ENCODE measurements at regions not wholly inside any gene's neighbourhood (a gene's known extent, or its start where the extent isn't known, plus 50 kb on each side); places are given as distances from the start of the nearest gene placed in this dataset.
"Not testable (repeated sequence)": the region's sequence is repeated elsewhere in the genome, so short reads cannot be mapped to it uniquely, and the experiment has no call there.

GRCh38 chr2:95654897-95655296 lies 63.1 kb downstream of the TRIM43 start:
- H3K4me1 Mint-ChIP-seq (ENCODE audit: low read depth); CTCF ChIA-PET; H3K4me3 Mint-ChIP-seq; H3K36me3 Mint-ChIP-seq (ENCODE audit: low read depth); H3K27ac Mint-ChIP-seq; H3K9me3 Mint-ChIP-seq; DNase-seq; intact Hi-C loops (cut with micrococcal nuclease); H3K27me3 Mint-ChIP-seq (ENCODE audit: low read depth): not testable (repeated sequence)

DNA sequence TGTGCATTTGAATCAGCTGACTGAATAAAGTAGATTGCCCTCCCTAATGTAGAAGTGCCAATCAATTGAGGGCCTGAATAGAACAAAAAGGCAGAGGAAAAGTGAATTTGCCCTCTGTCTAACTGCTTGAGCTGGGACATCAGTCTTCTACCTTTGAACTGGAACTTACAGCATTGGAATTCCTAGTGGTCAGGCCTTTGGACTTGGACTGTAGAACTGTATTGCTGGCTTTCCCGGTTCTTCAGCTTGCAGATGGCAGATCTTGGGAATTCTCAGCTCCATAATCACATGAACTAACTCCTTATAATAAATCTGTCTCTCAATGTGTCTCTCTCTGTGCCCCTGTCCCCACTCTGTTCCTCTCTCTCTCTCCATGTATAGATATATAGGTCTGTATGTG lies 64.8 kb downstream of the TRIM43 start:
- H3K27me3 Mint-ChIP-seq (ENCODE audit: low read depth); H3K27ac Mint-ChIP-seq; H3K9me3 Mint-ChIP-seq; H3K4me1 Mint-ChIP-seq (ENCODE audit: low read depth); DNase-seq; H3K36me3 Mint-ChIP-seq (ENCODE audit: low read depth); CTCF ChIA-PET; H3K4me3 Mint-ChIP-seq; intact Hi-C loops (cut with micrococcal nuclease): not testable (repeated sequence)

GRCh38 chr2:95657937-95658336 lies 66.1 kb downstream of the TRIM43 start:
- H3K9me3 Mint-ChIP-seq = not testable (repeated sequence)

GRCh38 chr2:95660766-95661562 lies 69.2 kb downstream of the TRIM43 start:
- H3K9me3 Mint-ChIP-seq; H3K27ac Mint-ChIP-seq; intact Hi-C loops (cut with micrococcal nuclease); H3K27me3 Mint-ChIP-seq (ENCODE audit: low read depth); H3K36me3 Mint-ChIP-seq (ENCODE audit: low read depth); H3K4me3 Mint-ChIP-seq; CTCF ChIA-PET; DNase-seq; H3K4me1 Mint-ChIP-seq (ENCODE audit: low read depth): not testable (repeated sequence)

More at GRCh38 chr2:95657937-95658336, 66.1 kb downstream of the TRIM43 start:
- CTCF ChIA-PET; H3K4me1 Mint-ChIP-seq (ENCODE audit: low read depth); intact Hi-C loops (cut with micrococcal nuclease); H3K27me3 Mint-ChIP-seq (ENCODE audit: low read depth); DNase-seq; H3K27ac Mint-ChIP-seq; H3K4me3 Mint-ChIP-seq; H3K36me3 Mint-ChIP-seq (ENCODE audit: low read depth): not testable (repeated sequence)

DNA sequence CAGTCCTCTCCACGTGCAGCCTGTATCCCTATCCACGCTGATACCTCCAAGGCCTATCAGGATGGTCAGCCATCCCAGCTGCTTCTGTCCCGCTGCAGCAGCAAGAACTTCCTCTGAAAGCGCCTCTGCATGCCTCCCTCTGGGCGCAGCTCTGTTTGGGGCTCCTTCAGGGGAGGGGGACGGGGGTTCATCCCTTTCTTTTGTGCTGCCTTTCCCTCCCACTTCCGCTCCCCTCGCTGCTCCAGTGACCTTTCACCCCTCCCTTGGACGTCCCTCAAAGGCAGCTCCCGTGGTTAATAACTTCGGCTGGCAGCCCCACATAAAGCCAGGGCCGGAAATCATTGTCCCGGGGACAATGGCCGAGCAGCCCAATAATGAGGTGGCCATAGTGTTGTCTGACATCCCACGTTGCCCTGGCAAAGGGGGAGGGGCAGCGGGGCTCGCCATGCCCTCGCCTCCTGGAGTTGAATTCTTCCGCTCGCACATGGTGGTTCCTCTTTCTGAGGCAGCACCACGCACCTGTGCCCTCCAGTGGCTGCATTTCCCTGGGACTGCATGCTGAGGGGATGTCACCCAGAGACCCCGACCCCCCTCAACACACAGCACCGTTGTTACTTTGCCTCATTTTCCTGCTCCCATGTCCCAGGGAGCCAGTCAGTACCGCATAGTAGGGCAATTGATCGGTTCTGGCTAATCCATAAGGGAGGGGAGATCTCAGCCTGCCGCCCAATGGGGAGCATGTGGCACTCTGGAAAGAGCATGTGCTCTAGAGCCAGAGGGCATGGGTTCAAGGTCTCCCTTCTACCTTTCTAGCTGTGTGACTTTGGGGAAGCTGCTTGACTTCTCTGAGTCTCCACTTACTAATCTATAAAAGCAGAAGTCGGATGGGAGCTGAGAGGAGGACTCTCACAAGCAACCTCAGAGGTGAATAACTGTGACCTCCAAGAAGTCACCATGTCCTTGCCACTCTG lies 72.0 kb downstream of the TRIM43 start:
- not testable (repeated sequence) for H3K27me3 Mint-ChIP-seq (ENCODE audit: low read depth); H3K4me1 Mint-ChIP-seq (ENCODE audit: low read depth)

DNA sequence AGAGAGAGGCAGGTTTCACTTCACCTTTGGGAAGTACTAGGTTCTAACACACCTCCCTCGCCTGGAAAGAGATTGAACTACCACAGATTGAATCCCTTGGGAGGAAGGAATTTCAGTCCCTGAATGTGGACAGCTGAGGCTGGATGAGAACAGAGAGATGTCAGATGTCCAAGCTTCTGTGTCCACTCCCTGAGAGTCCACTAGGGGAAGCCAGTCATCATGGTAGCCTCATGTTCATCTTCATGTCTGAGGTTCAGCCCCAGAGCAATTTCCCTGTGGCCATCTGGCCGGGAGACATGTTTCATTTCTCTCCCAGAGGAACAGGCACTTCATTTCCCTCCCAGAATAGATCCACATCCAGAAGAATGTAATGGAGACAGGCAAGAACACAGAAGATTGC lies 74.8 kb downstream of the TRIM43 start:
- DNase-seq; H3K4me1 Mint-ChIP-seq (ENCODE audit: low read depth); H3K36me3 Mint-ChIP-seq (ENCODE audit: low read depth); intact Hi-C loops (cut with micrococcal nuclease); H3K27ac Mint-ChIP-seq; H3K4me3 Mint-ChIP-seq; H3K9me3 Mint-ChIP-seq; CTCF ChIA-PET; H3K27me3 Mint-ChIP-seq (ENCODE audit: low read depth): not testable (repeated sequence)

More for the DNA sequence above, 72.0 kb downstream of the TRIM43 start:
- H3K36me3 Mint-ChIP-seq (ENCODE audit: low read depth); CTCF ChIA-PET; H3K4me3 Mint-ChIP-seq; intact Hi-C loops (cut with micrococcal nuclease); DNase-seq; H3K27ac Mint-ChIP-seq; H3K9me3 Mint-ChIP-seq: not testable (repeated sequence)

- Mint-ChIP-seq H3K9me3 (no peaks in the 10 kb centered on the region), H3K27ac (no peak overlapping the region), H3K27me3 (ENCODE audit: low read depth) (peaks cover 3% of the 10 kb centered on the region), H3K36me3 (ENCODE audit: low read depth) (no peaks in the 10 kb centered on the region), H3K4me1 (ENCODE audit: low read depth) (peaks cover 9% of the 10 kb centered on the region), H3K4me3 (no peak overlapping the region)
- CTCF ChIA-PET = no interaction called here
- no peak for DNase-seq
- intact Hi-C loops (cut with micrococcal nuclease) = no loop called here
These were observed 75.7 kb downstream of the TRIM43 start for GRCh38 chr2:95667480-95667879.

GRCh38 chr2:95668934-95669333 lies 77.1 kb downstream of the TRIM43 start:
- H3K4me1 Mint-ChIP-seq (ENCODE audit: low read depth); H3K36me3 Mint-ChIP-seq (ENCODE audit: low read depth); H3K9me3 Mint-ChIP-seq; intact Hi-C loops (cut with micrococcal nuclease); H3K27ac Mint-ChIP-seq; H3K27me3 Mint-ChIP-seq (ENCODE audit: low read depth); H3K4me3 Mint-ChIP-seq; CTCF ChIA-PET: not testable (repeated sequence)
- DNase-seq = peak; percentile 16

- intact Hi-C loops (cut with micrococcal nuclease) = no loop called here
- CTCF ChIA-PET = no interaction called here
- Mint-ChIP-seq H3K4me1 (ENCODE audit: low read depth) (peaks cover 9% of the 10 kb centered on the region), H3K27ac (no peak overlapping the region), H3K27me3 (ENCODE audit: low read depth) (no peaks in the 10 kb centered on the region), H3K36me3 (ENCODE audit: low read depth) (no peaks in the 10 kb centered on the region), H3K4me3 (no peak overlapping the region), H3K9me3 (no peaks in the 10 kb centered on the region)
- DNase-seq = no peak
These were observed 77.7 kb downstream of the TRIM43 start for GRCh38 chr2:95669441-95669991.

DNA sequence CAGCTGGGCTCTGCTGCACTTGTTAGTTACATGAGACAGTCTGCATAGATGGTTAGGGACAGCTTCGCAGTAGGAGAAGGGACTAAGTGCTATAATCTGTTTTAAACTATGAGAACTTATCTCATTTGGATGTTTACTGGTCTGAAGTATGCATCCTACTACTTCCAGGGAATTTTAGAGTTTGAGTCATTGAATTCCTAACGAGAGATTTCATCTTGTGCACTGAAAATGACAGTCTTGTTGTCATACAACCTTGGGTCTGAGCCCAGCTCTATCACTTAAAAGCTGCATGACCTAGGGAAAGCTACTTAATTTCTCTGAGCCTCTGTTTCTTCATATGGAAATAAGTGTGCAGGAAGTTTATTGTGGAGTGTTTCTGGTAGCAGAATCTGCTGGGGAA lies 78.4 kb downstream of the TRIM43 start:
- H3K4me3 Mint-ChIP-seq = no peak overlapping the region
- peaks cover 9% of the 10 kb centered on the region for H3K4me1 Mint-ChIP-seq (ENCODE audit: low read depth)
- intact Hi-C loops (cut with micrococcal nuclease) = no loop called here
- H3K9me3 Mint-ChIP-seq = no peaks in the 10 kb centered on the region
- DNase-seq = no peak
- CTCF ChIA-PET = no interaction called here
- H3K27me3 Mint-ChIP-seq (ENCODE audit: low read depth) = no peaks in the 10 kb centered on the region
- no peak overlapping the region for H3K27ac Mint-ChIP-seq
- no peaks in the 10 kb centered on the region for H3K36me3 Mint-ChIP-seq (ENCODE audit: low read depth)

DNA sequence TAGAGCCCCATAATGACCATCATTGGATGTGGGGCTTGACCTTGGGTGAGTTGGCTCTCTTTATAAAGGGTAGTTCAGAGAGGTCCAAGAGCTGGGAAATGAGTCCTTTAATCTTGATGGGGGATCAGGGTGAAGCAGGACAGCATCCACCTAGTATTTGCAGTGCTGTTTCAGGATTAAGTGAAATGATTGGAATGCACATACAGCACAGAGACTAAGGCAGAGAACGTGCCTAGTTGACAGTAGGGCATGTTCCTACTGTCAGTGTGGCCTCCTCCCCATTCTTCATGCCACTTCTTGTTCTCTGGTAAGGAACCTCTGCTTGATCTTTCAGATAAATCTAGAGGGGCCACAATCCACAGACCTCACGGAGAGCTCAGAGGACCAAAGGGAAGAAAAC lies 78.9 kb downstream of the TRIM43 start:
- no peak for DNase-seq
- Mint-ChIP-seq H3K4me3 (no peak overlapping the region), H3K27me3 (ENCODE audit: low read depth) (no peaks in the 10 kb centered on the region), H3K27ac (no peak overlapping the region), H3K4me1 (ENCODE audit: low read depth) (peaks cover 9% of the 10 kb centered on the region), H3K9me3 (no peaks in the 10 kb centered on the region), H3K36me3 (ENCODE audit: low read depth) (no peaks in the 10 kb centered on the region)
- CTCF ChIA-PET = no interaction called here
- intact Hi-C loops (cut with micrococcal nuclease) = no loop called here

DNA sequence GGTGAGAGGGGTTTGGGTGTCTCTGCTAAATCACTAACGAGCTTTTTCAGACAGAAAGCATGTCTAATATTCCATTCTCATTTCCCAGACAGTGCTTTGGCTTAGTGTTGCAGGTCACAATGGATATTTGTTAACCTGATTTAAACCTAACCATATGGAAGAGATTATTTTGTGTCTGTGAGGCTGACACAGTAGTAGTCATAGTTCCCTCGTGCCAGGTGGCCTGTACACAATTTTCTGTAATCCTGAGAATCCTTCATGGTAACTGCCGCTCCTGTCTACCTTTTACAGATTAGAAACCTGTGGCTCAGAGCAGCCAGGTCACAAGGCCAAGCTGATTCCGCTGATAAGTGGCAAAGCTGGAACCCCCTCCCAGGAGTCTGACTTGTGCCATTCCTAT lies 79.4 kb downstream of the TRIM43 start:
- H3K4me1 Mint-ChIP-seq (ENCODE audit: low read depth); DNase-seq; H3K27me3 Mint-ChIP-seq (ENCODE audit: low read depth); intact Hi-C loops (cut with micrococcal nuclease); H3K27ac Mint-ChIP-seq; CTCF ChIA-PET; H3K9me3 Mint-ChIP-seq; H3K36me3 Mint-ChIP-seq (ENCODE audit: low read depth); H3K4me3 Mint-ChIP-seq: not testable (repeated sequence)
